ENCODE measurements at regions not wholly inside any gene's neighbourhood (a gene's known extent, or its start where the extent isn't known, plus 50 kb on each side); places are given as distances from the start of the nearest gene placed in this dataset.
A peak's percentile ranks its signal among the peaks of the same experiment; 100 is the strongest.

GRCh38 chr5:91302958-91303357, 80.2 kb downstream of the ARRDC3 start:
- Histone ChIP-seq H3K27me3 (ENCODE audit: insufficient read depth, low read depth) (no peaks in the 10 kb centered on the region), H3K27ac (peak overlapping the region; percentile 27; the same call in 1 of the 2 replicates), H2AFZ (no peak overlapping the region), H3K9me3 (ENCODE audit: insufficient read depth, low read depth) (no peaks in the 10 kb centered on the region), H3K4me3 (no peak overlapping the region), H3K4me1 (replicated peaks; ENCODE audit: insufficient read depth) (peaks cover 22% of the 10 kb centered on the region), H3K9me2 (ENCODE audit: insufficient read depth) (no peaks in the 10 kb centered on the region), H3K4me2 (no peak overlapping the region), H3K79me2 (ENCODE audit: low read depth) (no peaks in the 10 kb centered on the region), H4K20me1 (ENCODE audit: insufficient read depth) (no peaks in the 10 kb centered on the region), H3F3A (ENCODE audit: insufficient read depth, low read depth) (peaks cover 50% of the 10 kb centered on the region), H3K36me3 (ENCODE audit: low read depth) (peaks cover 29% of the 10 kb centered on the region)
- intact Hi-C loops (cut with micrococcal nuclease; ENCODE audit: unreplicated experiment) = no loop called here
- no TSS peak for BruUV-seq (replicated peaks)
- no peak for DNase-seq
- POLR2A ChIA-PET (ENCODE audit: unreplicated experiment) = interaction anchor here (0.6 kb wide), 1 partner anchor 70 kb away, joined by 8 read pairs; no protein-coding TSS in a partner anchor
- CTCF ChIA-PET = no interaction called here
- TF ChIP-seq CTCF (conservative IDR thresholded peaks at IDR 0.05) (no peak), EZH2 (IDR thresholded peaks at IDR 0.05; ENCODE audit: low read depth) (no peak)

- CTCF ChIA-PET = no interaction called here
- Histone ChIP-seq H3K4me2 (no peak overlapping the region), H3K27ac (peak overlapping the region; percentile 27; the same call in 1 of the 2 replicates), H3K79me2 (ENCODE audit: low read depth) (no peaks in the 10 kb centered on the region), H3K9me2 (ENCODE audit: insufficient read depth) (no peaks in the 10 kb centered on the region), H2AFZ (no peak overlapping the region), H3F3A (ENCODE audit: insufficient read depth, low read depth) (peaks cover 56% of the 10 kb centered on the region), H3K27me3 (ENCODE audit: insufficient read depth, low read depth) (no peaks in the 10 kb centered on the region), H4K20me1 (ENCODE audit: insufficient read depth) (no peaks in the 10 kb centered on the region), H3K4me1 (replicated peaks; ENCODE audit: insufficient read depth) (peaks cover 29% of the 10 kb centered on the region), H3K9me3 (ENCODE audit: insufficient read depth, low read depth) (no peaks in the 10 kb centered on the region), H3K4me3 (no peak overlapping the region), H3K36me3 (ENCODE audit: low read depth) (peaks cover 28% of the 10 kb centered on the region)
- no TSS peak for BruUV-seq (replicated peaks)
- POLR2A ChIA-PET (ENCODE audit: unreplicated experiment) = no interaction called here
- intact Hi-C loops (cut with micrococcal nuclease; ENCODE audit: unreplicated experiment) = no loop called here
- no peak for TF ChIP-seq EZH2 (IDR thresholded peaks at IDR 0.05; ENCODE audit: low read depth)
- TF ChIP-seq CTCF (conservative IDR thresholded peaks at IDR 0.05) = no peak
- DNase-seq = no peak
Measured at GRCh38 chr5:91302305-91302704, 80.8 kb downstream of the ARRDC3 start.

GRCh38 chr5:91301106-91301846, 81.8 kb downstream of the ARRDC3 start:
- TF ChIP-seq CTCF (conservative IDR thresholded peaks at IDR 0.05) = no peak
- no TSS peak for BruUV-seq (replicated peaks)
- Histone ChIP-seq H3K36me3 (ENCODE audit: low read depth) (peaks cover 21% of the 10 kb centered on the region), H3K4me3 (no peak overlapping the region), H3K9me2 (ENCODE audit: insufficient read depth) (no peaks in the 10 kb centered on the region), H4K20me1 (ENCODE audit: insufficient read depth) (no peaks in the 10 kb centered on the region), H3F3A (ENCODE audit: insufficient read depth, low read depth) (peaks cover 67% of the 10 kb centered on the region), H3K4me1 (replicated peaks; ENCODE audit: insufficient read depth) (peaks cover 39% of the 10 kb centered on the region), H3K9me3 (ENCODE audit: insufficient read depth, low read depth) (no peaks in the 10 kb centered on the region), H3K4me2 (no peak overlapping the region), H2AFZ (no peak overlapping the region), H3K27ac (no peak overlapping the region), H3K27me3 (ENCODE audit: insufficient read depth, low read depth) (no peaks in the 10 kb centered on the region), H3K79me2 (ENCODE audit: low read depth) (no peaks in the 10 kb centered on the region)
- ChIA-PET POLR2A (ENCODE audit: unreplicated experiment) (interaction anchor here (0.7 kb wide), 1 partner anchor 10 kb away, joined by 12 read pairs; no protein-coding TSS in a partner anchor), CTCF (no interaction called here)
- no peak for DNase-seq
- intact Hi-C loops (cut with micrococcal nuclease; ENCODE audit: unreplicated experiment) = no loop called here
